H1 (cell line): ENCODE measurements at regions not wholly inside any gene's neighbourhood (a gene's known extent, or its start where the extent isn't known, plus 50 kb on each side); places are given as distances from the start of the nearest gene placed in this dataset.

ENCODE experiments used
- CTCF ChIA-PET: fragments of 300-600 bp; sonication (Branson Sonifier 250); formaldehyde crosslinking; loops from one replicate; lab custom pipeline; 2021; ENCODE audit not compliant: partially characterized antibody; lab: Charles Lee
- POLR2A ChIA-PET: fragments of 300-600 bp; sonication (Branson Sonifier 250); formaldehyde crosslinking; loops from one replicate; lab custom pipeline; 2021; ENCODE audit warnings: inconsistent platforms; ENCODE audit not compliant: partially characterized antibody; lab: Charles Lee
- DNase-seq, 2 experiments: peaks; one replicate each; pipeline versions ENCODE4 v3.0.0 to v3.0.0-alpha.2; 2010 to 2022; ENCODE audit warnings: low spot score in 2 of 2, low read depth in 1 of 2, mixed read lengths in 1 of 2
- FAIRE-seq: peaks from 2 replicates; lab custom pipeline; 2011; peaks lifted over from hg19 to GRCh38; lab: Jason Lieb, UNC
- H2AFZ ChIP-seq: 2 replicates; pipeline ENCODE4 v1.8.1; 2012; ENCODE audit warnings: low read length, inconsistent platforms
- H2AK5ac ChIP-seq: 2 replicates; pipeline ENCODE4 v1.6.1; 2013; ENCODE audit warnings: low read depth, low read length
- H2BK120ac ChIP-seq: replicated peaks from 2 replicates; pipeline ENCODE3; 2013; ENCODE audit warnings: low read depth, low read length, inconsistent platforms
- H2BK12ac ChIP-seq: 2 replicates; pipeline ENCODE4 v1.6.1; 2013; ENCODE audit warnings: low read depth, low read length
- H2BK15ac ChIP-seq: 2 replicates; pipeline ENCODE4 v1.6.1; 2013; ENCODE audit warnings: low read length
- H2BK20ac ChIP-seq: 2 replicates; pipeline ENCODE4 v1.6.1; 2013; ENCODE audit warnings: low read length
- H2BK5ac ChIP-seq: 2 replicates; pipeline ENCODE4 v1.6.1; 2013; ENCODE audit warnings: low read depth, low read length
- H3K14ac ChIP-seq: 2 replicates; pipeline ENCODE4 v1.6.1; 2013; ENCODE audit warnings: inconsistent platforms; ENCODE audit not compliant: insufficient read length
- H3K18ac ChIP-seq: 2 replicates; pipeline ENCODE4 v1.6.1; 2013; ENCODE audit warnings: low read length; ENCODE audit errors: extremely low read depth
- H3K23ac ChIP-seq: 2 replicates; pipeline ENCODE4 v1.6.1; 2013; ENCODE audit warnings: inconsistent platforms; ENCODE audit not compliant: insufficient read length
- H3K23me2 ChIP-seq: 2 replicates; pipeline ENCODE4 v1.6.1; 2013; ENCODE audit warnings: low read depth, low read length
- H3K27ac ChIP-seq: 2 replicates; pipeline ENCODE4 v1.6.1; 2011; ENCODE audit warnings: low read depth, low read length, inconsistent platforms
- H3K27me3 ChIP-seq, 4 experiments: replicated peaks in 1 of 4; 1 replicate in 1 of 4; 2 replicates in 3 of 4; pipeline versions ENCODE4 v1.6.1 to v1.8.1; 2011 to 2013; ENCODE audit warnings: low read length in 3 of 4, mild to moderate bottlenecking in 3 of 4, inconsistent platforms in 2 of 4, mixed read lengths in 2 of 4, moderate library complexity in 1 of 4; ENCODE audit not compliant: control insufficient read depth in 3 of 4, insufficient read depth in 3 of 4; ENCODE audit errors: extremely low read depth in 1 of 4
- H3K36me3 ChIP-seq, 4 experiments: 2 replicates each; pipeline versions ENCODE4 v1.6.1 to v1.8.1; 2011 to 2013; ENCODE audit warnings: mild to moderate bottlenecking in 4 of 4, low read length in 3 of 4, moderate library complexity in 2 of 4, control low read depth in 1 of 4, inconsistent platforms in 1 of 4; ENCODE audit not compliant: insufficient read depth in 4 of 4, control insufficient read depth in 2 of 4
- H3K4ac ChIP-seq: replicated peaks from 2 replicates; pipeline ENCODE3; 2013; ENCODE audit warnings: low read length, low read depth, mixed read lengths, inconsistent platforms; ENCODE audit not compliant: insufficient read length
- H3K4me1 ChIP-seq, 4 experiments: replicated peaks in 1 of 4; 1 replicate in 1 of 4; 2 replicates in 3 of 4; pipeline versions ENCODE4 v1.6.1 to v1.8.1; 2011 to 2013; ENCODE audit warnings: low read length in 3 of 4, inconsistent platforms in 2 of 4, mixed read lengths in 1 of 4; ENCODE audit not compliant: insufficient read depth in 4 of 4, control insufficient read depth in 3 of 4
- H3K4me2 ChIP-seq, 2 experiments: 2 replicates each; pipeline versions ENCODE4 v1.6.1 to v1.8.1; 2011 to 2013; ENCODE audit warnings: low read depth in 2 of 2, low read length in 2 of 2, control low read depth in 1 of 2, inconsistent platforms in 1 of 2, mild to moderate bottlenecking in 1 of 2; ENCODE audit not compliant: insufficient read depth in 1 of 2
- H3K4me3 ChIP-seq, 4 experiments: fragments of 200-600, 300-600 bp in 1 of 4; sonication (generic), shearing (Covaris generic), sonication (Bioruptor Twin) in 1 of 4; 2 replicates each; pipeline versions ENCODE4 v1.5.1 to v1.8.1; 2011 to 2016; ENCODE audit warnings: low read length in 4 of 4, low read depth in 3 of 4, control low read depth in 2 of 4, inconsistent platforms in 2 of 4, mild to moderate bottlenecking in 2 of 4, mixed read lengths in 1 of 4, moderate library complexity in 1 of 4; ENCODE audit not compliant: insufficient read depth in 2 of 4; ENCODE audit errors: extremely low read depth in 1 of 4
- H3K56ac ChIP-seq: replicated peaks from 2 replicates; pipeline ENCODE3; 2013; ENCODE audit warnings: low read depth, mild to moderate bottlenecking, mixed read lengths, low read length, inconsistent platforms; ENCODE audit not compliant: insufficient read length
- H3K79me1 ChIP-seq: 2 replicates; pipeline ENCODE4 v1.6.1; 2013; ENCODE audit warnings: low read depth, low read length, control low read depth
- H3K79me2 ChIP-seq, 2 experiments: 2 replicates each; pipeline versions ENCODE4 v1.6.1 to v1.8.1; 2012 to 2013; ENCODE audit warnings: low read length in 2 of 2, mild to moderate bottlenecking in 2 of 2, inconsistent platforms in 1 of 2; ENCODE audit not compliant: insufficient read depth in 2 of 2, control insufficient read depth in 1 of 2
- H3K9ac ChIP-seq, 4 experiments: replicated peaks in 1 of 4; 1 replicate in 1 of 4; 2 replicates in 3 of 4; pipeline versions ENCODE4 v1.6.1 to v1.8.1; 2011 to 2013; ENCODE audit warnings: low read depth in 3 of 4, low read length in 3 of 4, control low read depth in 2 of 4, mild to moderate bottlenecking in 2 of 4, moderate library complexity in 2 of 4, inconsistent platforms in 1 of 4; ENCODE audit errors: extremely low read depth in 1 of 4
- H3K9me3 ChIP-seq, 2 experiments: 2 replicates each; pipeline versions ENCODE4 v1.6.1 to v1.8.1; 2012 to 2013; ENCODE audit warnings: mild to moderate bottlenecking in 2 of 2, moderate library complexity in 2 of 2, control low read depth in 1 of 2, inconsistent platforms in 1 of 2, low read depth in 1 of 2, low read length in 1 of 2, mixed read lengths in 1 of 2; ENCODE audit not compliant: insufficient read depth in 2 of 2
- H4K20me1 ChIP-seq, 2 experiments: replicated peaks in 1 of 2; 2 replicates each; pipeline versions ENCODE3 to v1.8.1; 2011 to 2013; ENCODE audit warnings: inconsistent platforms in 2 of 2, low read length in 2 of 2, mild to moderate bottlenecking in 1 of 2; ENCODE audit not compliant: insufficient read depth in 2 of 2, control insufficient read depth in 1 of 2
- H4K5ac ChIP-seq: 2 replicates; pipeline ENCODE4 v1.6.1; 2013; ENCODE audit warnings: low read length, low read depth, mixed read lengths, inconsistent platforms; ENCODE audit not compliant: insufficient read length
- H4K8ac ChIP-seq: 2 replicates; pipeline ENCODE4 v1.8.0; 2013; ENCODE audit warnings: mild to moderate bottlenecking, moderate library complexity, low read length, inconsistent platforms; ENCODE audit not compliant: insufficient read depth; ENCODE audit errors: extremely low read depth
- H4K91ac ChIP-seq: replicated peaks from 2 replicates; pipeline ENCODE3; 2013; ENCODE audit warnings: low read length, mixed read lengths, inconsistent platforms; ENCODE audit not compliant: insufficient read length
- EZH2 ChIP-seq: fragments of 200-600 bp; sonication (generic); IDR thresholded peaks from 2 replicates; pipeline ENCODE4 v1.7.1; 2012; ENCODE audit warnings: low read depth, mild to moderate bottlenecking, moderate library complexity, low read length, inconsistent platforms; ENCODE audit not compliant: severe bottlenecking
- POU5F1 ChIP-seq: IDR thresholded peaks from 2 replicates; pipeline ENCODE4 v1.6.1; 2011; ENCODE audit warnings: low read depth, mild to moderate bottlenecking, low read length, moderate library complexity
- TEAD4 ChIP-seq: IDR thresholded peaks from 2 replicates; pipeline ENCODE4 v1.6.1; 2012; ENCODE audit warnings: low read depth, low read length, inconsistent platforms, mixed read lengths
- WGBS, 2 experiments: shearing (Covaris generic) in 1 of 2; methylation state at CpG; one replicate each; pipeline versions ENCODE4 v1.1.6 to v1.1.7; 2013 to 2015; ENCODE audit warnings: low lambda C conversion rate in 2 of 2, mixed read lengths in 2 of 2, inconsistent platforms in 1 of 2, low coverage in 1 of 2, missing lambda C conversion rate in 1 of 2; ENCODE audit not compliant: insufficient replicate concordance in 2 of 2, insufficient coverage in 1 of 2, insufficient read length in 1 of 2; ENCODE audit errors: extremely low coverage in 1 of 2, missing lambda C conversion rate in 1 of 2; 5-methylcytosine and 5-hydroxymethylcytosine counted together

DNA sequence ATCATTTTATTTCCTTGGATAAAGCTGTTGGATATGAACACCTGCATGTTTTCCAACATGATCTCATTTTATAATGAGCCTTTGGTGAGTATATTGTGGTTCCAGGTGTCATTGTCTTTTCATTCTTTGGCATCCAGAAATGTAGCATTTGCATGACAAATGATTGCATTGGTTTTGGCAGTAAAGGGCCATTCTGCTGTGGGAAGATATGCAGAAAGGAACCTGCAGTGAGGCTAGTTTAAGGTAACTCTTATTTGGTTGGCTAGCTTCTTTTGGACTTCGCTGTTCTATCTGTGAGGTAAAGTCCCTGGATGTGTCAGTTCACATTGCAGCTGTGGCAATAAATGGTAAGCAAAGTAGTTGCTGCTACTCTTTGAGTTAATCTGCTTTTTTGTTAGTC lies 343.0 kb downstream of the AMY1C start:
- Histone ChIP-seq H2BK120ac (no peak overlapping the region), H3K4ac (no peak overlapping the region)
- CTCF ChIA-PET: no interaction called here

More for the DNA sequence above, 343.0 kb downstream of the AMY1C start:
- Histone ChIP-seq H2BK5ac (no peak overlapping the region), H3K14ac (no peak overlapping the region), H3K79me1 (no peaks in the 10 kb centered on the region), H4K91ac (no peak overlapping the region), H4K20me1 (no peaks in the 10 kb centered on the region), H3K27me3 (no peaks in the 10 kb centered on the region), H3K4me1 (peaks cover 0 to 10% (median 3%) of the 10 kb centered on the region in 4 experiments; a peak in 4 of 7 replicates), H3K4me3 (no peak overlapping the region), H3K36me3 (no peaks in the 10 kb centered on the region), H3K23ac (no peak overlapping the region), H4K5ac (no peak overlapping the region), H3K23me2 (no peaks in the 10 kb centered on the region), H3K9ac (no peak overlapping the region), H2BK12ac (no peak overlapping the region), H2BK20ac (no peak overlapping the region), H3K56ac (no peak overlapping the region), H3K4me2 (no peak overlapping the region), H2BK15ac (no peak overlapping the region), H3K9me3 (no peaks in the 10 kb centered on the region), H2AFZ (no peak overlapping the region), H3K27ac (no peak overlapping the region), H3K18ac (no peak overlapping the region), H3K79me2 (no peaks in the 10 kb centered on the region), H4K8ac (no peak overlapping the region), H2AK5ac (no peak overlapping the region)
- POLR2A ChIA-PET: no interaction called here
- no peak for DNase-seq
- TF ChIP-seq POU5F1: peak; percentile 90
- TF ChIP-seq TEAD4: peak; percentile 54; the same call in 1 of the 2 replicates
- no peak for TF ChIP-seq EZH2
- WGBS, 2 experiments: 86% methylated on average over 1 of the region's 1 CpG; no CpG with 5 or more reads in 1 of the 2 experiments
- FAIRE-seq: peak; percentile 89
